ENCODE measurements at regions not wholly inside any gene's neighbourhood (a gene's known extent, or its start where the extent isn't known, plus 50 kb on each side); places are given as distances from the start of the nearest gene placed in this dataset.

DNA sequence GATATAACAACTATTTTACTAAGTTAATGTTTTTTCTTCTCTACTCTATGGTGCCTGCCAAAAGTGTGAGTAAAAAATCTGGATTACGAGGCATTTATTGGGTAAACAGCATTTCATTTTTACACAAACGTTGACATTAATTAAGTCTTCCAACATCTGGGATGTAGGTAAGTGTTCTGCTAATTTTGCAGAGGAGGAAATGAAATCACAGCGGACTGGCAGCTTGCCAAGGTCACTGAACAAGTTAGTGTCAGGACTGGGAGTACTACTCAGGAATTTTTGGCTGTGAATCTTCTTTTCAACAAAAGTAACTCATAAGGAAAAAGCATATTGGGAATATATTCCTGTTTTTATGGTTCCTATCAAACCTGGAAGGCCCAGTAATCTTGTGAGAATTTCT, 612.1 kb upstream of the FZD8 start:
- H3K27me3 ChIP-seq (ENCODE audit: insufficient read depth, low read depth, severe bottlenecking) = no peaks in the 10 kb centered on the region
- DNase-seq = no peak
- TF ChIP-seq, protein P1, sequence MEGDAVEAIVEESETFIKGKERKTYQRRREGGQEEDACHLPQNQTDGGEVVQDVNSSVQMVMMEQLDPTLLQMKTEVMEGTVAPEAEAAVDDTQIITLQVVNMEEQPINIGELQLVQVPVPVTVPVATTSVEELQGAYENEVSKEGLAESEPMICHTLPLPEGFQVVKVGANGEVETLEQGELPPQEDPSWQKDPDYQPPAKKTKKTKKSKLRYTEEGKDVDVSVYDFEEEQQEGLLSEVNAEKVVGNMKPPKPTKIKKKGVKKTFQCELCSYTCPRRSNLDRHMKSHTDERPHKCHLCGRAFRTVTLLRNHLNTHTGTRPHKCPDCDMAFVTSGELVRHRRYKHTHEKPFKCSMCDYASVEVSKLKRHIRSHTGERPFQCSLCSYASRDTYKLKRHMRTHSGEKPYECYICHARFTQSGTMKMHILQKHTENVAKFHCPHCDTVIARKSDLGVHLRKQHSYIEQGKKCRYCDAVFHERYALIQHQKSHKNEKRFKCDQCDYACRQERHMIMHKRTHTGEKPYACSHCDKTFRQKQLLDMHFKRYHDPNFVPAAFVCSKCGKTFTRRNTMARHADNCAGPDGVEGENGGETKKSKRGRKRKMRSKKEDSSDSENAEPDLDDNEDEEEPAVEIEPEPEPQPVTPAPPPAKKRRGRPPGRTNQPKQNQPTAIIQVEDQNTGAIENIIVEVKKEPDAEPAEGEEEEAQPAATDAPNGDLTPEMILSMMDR (IDR thresholded peaks at IDR 0.05; ENCODE audit: low read depth, low read length) = no peak
- H3K9me3 ChIP-seq (ENCODE audit: severe bottlenecking) = no peaks in the 10 kb centered on the region
- no peak overlapping the region for H3K27ac ChIP-seq
- H3K36me3 ChIP-seq = no peaks in the 10 kb centered on the region
- H3K4me3 ChIP-seq (ENCODE audit: low read depth, low read length) = no peak overlapping the region

DNA sequence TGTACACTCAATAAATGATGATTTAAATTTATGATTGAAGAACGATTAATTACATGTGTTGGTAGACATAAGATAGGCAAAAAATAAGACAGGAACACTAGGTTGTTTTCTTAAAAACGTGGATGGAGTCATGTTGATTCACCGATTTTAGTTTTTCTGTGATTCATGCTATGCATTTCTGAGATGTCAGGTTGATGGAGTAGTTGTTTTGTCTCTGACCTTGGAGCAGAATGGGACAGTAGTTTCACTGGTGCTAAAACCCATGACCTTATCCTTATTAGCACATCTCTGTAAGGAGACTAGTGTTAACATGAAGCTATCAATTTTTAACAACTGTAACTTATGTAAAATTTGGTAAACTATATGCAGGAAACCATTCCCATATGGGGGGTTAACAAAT, 611.6 kb upstream of the FZD8 start:
- Histone ChIP-seq H3K36me3 (no peaks in the 10 kb centered on the region), H3K4me3 (ENCODE audit: low read depth, low read length) (no peak overlapping the region), H3K27ac (no peak overlapping the region), H3K27me3 (ENCODE audit: insufficient read depth, low read depth, severe bottlenecking) (no peaks in the 10 kb centered on the region), H3K9me3 (ENCODE audit: severe bottlenecking) (no peaks in the 10 kb centered on the region)
- TF ChIP-seq, protein P1 (IDR thresholded peaks at IDR 0.05; ENCODE audit: low read depth, low read length) = no peak
- DNase-seq = no peak

DNA sequence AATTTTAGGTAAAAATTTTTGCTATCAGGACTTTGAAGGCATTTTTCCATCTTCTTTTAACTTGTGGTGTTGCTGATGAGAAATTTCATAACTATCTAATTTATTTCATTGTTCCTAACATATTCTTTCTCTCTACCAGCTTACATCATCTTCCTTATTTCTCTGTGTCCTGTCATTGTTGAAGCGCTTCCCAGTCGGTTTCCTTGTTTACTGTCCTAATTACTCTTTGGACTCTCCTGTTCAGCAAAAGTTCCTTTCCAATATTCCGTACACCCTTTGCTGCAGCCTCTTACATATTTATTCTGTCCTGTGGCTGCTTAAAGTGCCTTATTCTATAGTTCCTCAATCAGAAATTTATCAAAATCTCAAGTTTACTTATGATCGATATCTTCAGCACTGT, 609.0 kb upstream of the FZD8 start:
- DNase-seq = no peak
- Histone ChIP-seq H3K9me3 (ENCODE audit: severe bottlenecking) (no peaks in the 10 kb centered on the region), H3K27ac (no peak overlapping the region), H3K36me3 (no peaks in the 10 kb centered on the region), H3K27me3 (ENCODE audit: insufficient read depth, low read depth, severe bottlenecking) (no peaks in the 10 kb centered on the region), H3K4me3 (ENCODE audit: low read depth, low read length) (no peak overlapping the region)
- TF ChIP-seq, protein P1 (IDR thresholded peaks at IDR 0.05; ENCODE audit: low read depth, low read length) = no peak

DNA sequence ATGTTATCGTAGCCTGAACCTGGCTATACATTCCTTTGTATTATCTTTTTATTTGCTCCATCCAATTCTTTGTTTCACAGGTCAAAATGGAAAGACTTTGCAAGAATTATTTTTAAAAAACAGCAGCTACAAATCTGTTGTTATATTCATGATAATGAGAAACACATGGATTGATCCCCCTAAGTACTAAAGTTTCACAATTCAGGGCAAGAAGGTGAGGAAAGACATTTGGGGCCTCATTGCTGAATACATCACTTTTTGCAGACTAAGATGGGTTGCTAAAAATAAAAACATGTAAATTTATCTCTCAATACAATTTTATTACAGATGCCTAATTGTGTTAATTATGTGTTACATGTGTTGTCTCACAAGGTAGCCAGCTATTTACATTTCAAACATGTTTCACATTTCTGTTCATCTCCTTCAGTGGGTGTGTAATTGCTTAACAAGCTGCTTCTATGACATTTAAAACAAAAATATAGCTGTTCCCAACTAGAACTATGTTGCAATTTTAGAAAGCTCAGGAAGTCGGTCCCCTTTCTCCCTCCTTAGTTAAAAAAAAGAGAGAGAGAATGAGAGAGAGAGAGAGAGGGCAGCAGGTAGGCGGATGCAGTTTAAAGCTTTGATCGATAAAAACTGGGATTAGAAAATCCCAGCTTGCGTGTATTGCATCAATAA, 606.3 kb upstream of the FZD8 start:
- no peaks in the 10 kb centered on the region for H3K27me3 ChIP-seq (ENCODE audit: insufficient read depth, low read depth, severe bottlenecking)
- no peak for DNase-seq
- H3K9me3 ChIP-seq (ENCODE audit: severe bottlenecking) = no peaks in the 10 kb centered on the region
- H3K27ac ChIP-seq = no peak overlapping the region
- H3K36me3 ChIP-seq = no peaks in the 10 kb centered on the region
- TF ChIP-seq, protein P1 (IDR thresholded peaks at IDR 0.05; ENCODE audit: low read depth, low read length) = no peak
- no peak overlapping the region for H3K4me3 ChIP-seq (ENCODE audit: low read depth, low read length)

DNA sequence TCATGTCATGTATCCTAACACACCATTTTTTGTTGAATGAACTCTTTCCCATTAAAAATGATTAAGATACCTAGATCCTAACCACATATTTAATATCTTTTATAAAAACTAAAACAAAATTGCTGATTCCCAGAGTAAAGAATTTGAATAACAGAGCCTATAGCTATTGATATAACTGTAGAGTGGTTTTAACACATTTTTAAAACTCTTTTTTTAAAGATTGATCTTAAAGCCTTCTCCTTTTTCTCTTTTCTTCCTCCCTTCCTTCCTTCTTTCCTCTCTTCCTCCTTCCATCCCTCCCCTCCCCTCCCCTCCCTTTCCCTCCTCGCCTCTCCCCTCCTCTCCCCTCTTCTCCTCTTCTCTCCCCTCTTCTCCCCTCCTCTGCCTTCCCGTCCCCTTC, 605.4 kb upstream of the FZD8 start:
- H3K4me3 ChIP-seq (ENCODE audit: low read depth, low read length) = no peak overlapping the region
- no peak overlapping the region for H3K27ac ChIP-seq
- no peaks in the 10 kb centered on the region for H3K27me3 ChIP-seq (ENCODE audit: insufficient read depth, low read depth, severe bottlenecking)
- no peaks in the 10 kb centered on the region for H3K36me3 ChIP-seq
- DNase-seq = no peak
- TF ChIP-seq, protein P1 (IDR thresholded peaks at IDR 0.05; ENCODE audit: low read depth, low read length) = no peak
- no peaks in the 10 kb centered on the region for H3K9me3 ChIP-seq (ENCODE audit: severe bottlenecking)

DNA sequence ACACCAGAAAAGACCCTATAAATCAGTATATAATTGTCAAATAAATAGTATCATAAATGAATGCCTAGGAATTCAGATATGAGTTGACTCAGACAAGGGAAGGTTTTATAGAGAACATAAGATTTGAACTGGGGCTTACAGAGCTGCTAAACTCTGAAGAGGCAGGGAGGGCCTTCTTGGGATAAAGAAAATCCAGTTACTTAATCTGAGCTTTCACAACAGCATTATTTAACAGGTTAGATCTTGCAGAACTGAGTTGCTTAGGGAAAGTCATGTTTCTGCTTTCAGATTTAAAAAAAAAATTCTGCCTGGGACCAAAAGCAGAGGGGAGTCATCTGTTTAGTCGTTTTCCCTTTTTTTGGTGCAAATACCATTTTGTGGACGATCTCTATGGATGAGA, 594.8 kb upstream of the FZD8 start:
- TF ChIP-seq, protein P1 (IDR thresholded peaks at IDR 0.05; ENCODE audit: low read depth, low read length) = no peak
- Histone ChIP-seq H3K27ac (no peak overlapping the region), H3K36me3 (no peaks in the 10 kb centered on the region), H3K4me3 (ENCODE audit: low read depth, low read length) (no peak overlapping the region), H3K9me3 (ENCODE audit: severe bottlenecking) (no peaks in the 10 kb centered on the region), H3K27me3 (ENCODE audit: insufficient read depth, low read depth, severe bottlenecking) (no peaks in the 10 kb centered on the region)
- DNase-seq = no peak
